ENCODE measurements at regions not wholly inside any gene's neighbourhood (a gene's known extent, or its start where the extent isn't known, plus 50 kb on each side); places are given as distances from the start of the nearest gene placed in this dataset.
"Not testable (repeated sequence)": the region's sequence is repeated elsewhere in the genome, so short reads cannot be mapped to it uniquely, and the experiment has no call there.

GRCh38 chr1:31485166-31485565 lies 72.2 kb downstream of the SERINC2 start:
- DNase-seq (ENCODE audit: low spot score) = no peak

GRCh38 chr1:31487143-31487542 lies 74.1 kb downstream of the SERINC2 start:
- DNase-seq (ENCODE audit: low spot score) = no peak

- no peak for DNase-seq (ENCODE audit: low spot score)
Measured at GRCh38 chr1:31487721-31488293, 74.8 kb downstream of the SERINC2 start.

GRCh38 chr1:31488528-31488927 lies 75.5 kb downstream of the SERINC2 start:
- no peak for DNase-seq (ENCODE audit: low spot score)

- not testable (repeated sequence) for DNase-seq (ENCODE audit: low spot score)
Measured at GRCh38 chr1:31489575-31489974, 76.6 kb downstream of the SERINC2 start.

- not testable (repeated sequence) for DNase-seq (ENCODE audit: low spot score)
Measured at GRCh38 chr1:31490596-31490995, 77.6 kb downstream of the SERINC2 start.

- DNase-seq (ENCODE audit: low spot score) = not testable (repeated sequence)
Measured at GRCh38 chr1:31495351-31495750, 81.0 kb upstream of the TINAGL1 start.

- not testable (repeated sequence) for DNase-seq (ENCODE audit: low spot score)
Measured at GRCh38 chr1:31495770-31496169, 80.5 kb upstream of the TINAGL1 start.

- no peak for DNase-seq (ENCODE audit: low spot score)
Measured at GRCh38 chr1:31497601-31498000, 78.7 kb upstream of the TINAGL1 start.

- DNase-seq (ENCODE audit: low spot score) = no peak
Measured at GRCh38 chr1:31498376-31499040, 77.8 kb upstream of the TINAGL1 start.

GRCh38 chr1:31501505-31501904 lies 74.8 kb upstream of the TINAGL1 start:
- DNase-seq (ENCODE audit: low spot score) = no peak

- no peak for DNase-seq (ENCODE audit: low spot score)
Measured at GRCh38 chr1:31502253-31502652, 74.1 kb upstream of the TINAGL1 start.

GRCh38 chr1:31502926-31503511 lies 73.3 kb upstream of the TINAGL1 start:
- DNase-seq (ENCODE audit: low spot score) = no peak

- no peak for DNase-seq (ENCODE audit: low spot score)
Measured at GRCh38 chr1:31503570-31503969, 72.7 kb upstream of the TINAGL1 start.

GRCh38 chr1:31504001-31504400 lies 72.3 kb upstream of the TINAGL1 start:
- no peak for DNase-seq (ENCODE audit: low spot score)

- no peak for DNase-seq (ENCODE audit: low spot score)
Measured at GRCh38 chr1:31505911-31506497, 70.3 kb upstream of the TINAGL1 start.

GRCh38 chr1:31507221-31507620 lies 69.1 kb upstream of the TINAGL1 start:
- DNase-seq (ENCODE audit: low spot score) = no peak

- no peak for DNase-seq (ENCODE audit: low spot score)
Measured at GRCh38 chr1:31507676-31508530, 68.4 kb upstream of the TINAGL1 start.

GRCh38 chr1:31509124-31510072 lies 66.9 kb upstream of the TINAGL1 start:
- DNase-seq (ENCODE audit: low spot score) = no peak

GRCh38 chr1:31510304-31510703 lies 66.0 kb upstream of the TINAGL1 start:
- DNase-seq (ENCODE audit: low spot score) = no peak

All from ecto neural progenitor cell (in vitro differentiated cells).